K562 (cell line): ENCODE measurements at regions not wholly inside any gene's neighbourhood (a gene's known extent, or its start where the extent isn't known, plus 50 kb on each side); places are given as distances from the start of the nearest gene placed in this dataset.

ENCODE experiments used
- ATAC-seq: fragments of 200-7000 bp; cut with Tn5 transposase; 3 replicates; pipeline ENCODE4 v1.9.1; 2020; ENCODE audit warnings: moderate library complexity
- BruUV-seq: library from RNA; stranded (reverse); fragments of 400-500 nt; replicated peaks from 2 replicates; lab custom pipeline; 2021; lab: Mats Ljungman, UMichigan
- CTCF ChIA-PET: fragments of 300-600 bp; formaldehyde crosslinking; extraction: SDS; loops from one replicate; lab custom pipeline; 2021; ENCODE audit warnings: low intra/inter-chr PET ratio; lab: Yijun Ruan, JAX
- POLR2A ChIA-PET: fragments of 300-600, 350-650 bp; sonication (Branson Sonifier 250); formaldehyde crosslinking; extraction: SDS; loops from one replicate; lab custom pipeline; 2021; ENCODE audit warnings: antibody characterized with exemption, inconsistent platforms; lab: Yijun Ruan, JAX
- DNase-seq, 4 experiments: peaks; one replicate each; pipeline versions ENCODE4 v3.0.0 to v3.0.0-alpha.2; 2011 to 2018; ENCODE audit warnings: low spot score in 3 of 4, mixed read lengths in 3 of 4; ENCODE audit errors: extremely low read depth in 1 of 4
- FAIRE-seq: peaks from 2 replicates; lab custom pipeline; 2011; peaks lifted over from hg19 to GRCh38; lab: Jason Lieb, UNC
- H2AFZ ChIP-seq: 2 replicates; pipeline ENCODE4 v1.6.0; 2011; ENCODE audit warnings: low read depth, low read length, control low read depth, inconsistent platforms
- H3K27ac ChIP-seq: fragments of 200-600 bp; 3 replicates; pipeline ENCODE4 v1.8.0; 2011; ENCODE audit warnings: low read depth, mild to moderate bottlenecking, control low read depth, inconsistent platforms, low read length, moderate library complexity, mixed read lengths; ENCODE audit errors: extremely low read depth
- H3K27me3 ChIP-seq, 2 experiments: fragments of 300-600 bp in 1 of 2; 2 replicates in 1 of 2; 3 replicates in 1 of 2; pipeline versions ENCODE4 v1.6.0 to v1.8.0; 2011; ENCODE audit warnings: inconsistent platforms in 2 of 2, low read length in 2 of 2, mild to moderate bottlenecking in 1 of 2, mixed read lengths in 1 of 2, moderate library complexity in 1 of 2; ENCODE audit not compliant: control insufficient read depth in 2 of 2, insufficient read depth in 2 of 2
- H3K36me3 ChIP-seq: fragments of 300-600 bp; 3 replicates; pipeline ENCODE4 v1.8.0; 2011; ENCODE audit warnings: mild to moderate bottlenecking, low read length, inconsistent platforms; ENCODE audit not compliant: control insufficient read depth, insufficient read depth
- H3K4me1 ChIP-seq, 2 experiments: fragments of 200-600 bp in 1 of 2; replicated peaks in 1 of 2; 2 replicates in 1 of 2; 3 replicates in 1 of 2; pipeline versions ENCODE4 v1.5.1 to v1.8.0; 2011; ENCODE audit warnings: inconsistent platforms in 2 of 2, low read length in 2 of 2, mild to moderate bottlenecking in 1 of 2, mixed read lengths in 1 of 2, moderate library complexity in 1 of 2; ENCODE audit not compliant: control insufficient read depth in 2 of 2, insufficient read depth in 2 of 2
- H3K4me2 ChIP-seq: 2 replicates; pipeline ENCODE4 v1.6.1; 2011; ENCODE audit warnings: low read length, control low read depth, inconsistent platforms, mixed read lengths; ENCODE audit not compliant: insufficient read depth
- H3K4me3 ChIP-seq: fragments of 200-600 bp; sonication (generic), shearing (Covaris generic); 2 replicates; pipeline ENCODE4 v1.5.1; 2016; ENCODE audit warnings: control low read depth, inconsistent platforms
- H3K79me2 ChIP-seq: fragments of 200-600 bp; 3 replicates; pipeline ENCODE4 v1.8.0; 2011; ENCODE audit warnings: low read length, inconsistent platforms; ENCODE audit not compliant: control insufficient read depth, insufficient read depth
- H3K9ac ChIP-seq, 2 experiments: 2 replicates each; pipeline versions ENCODE4 v1.6.0 to v1.6.1; 2011; ENCODE audit warnings: low read depth in 2 of 2, low read length in 2 of 2, control low read depth in 1 of 2, inconsistent platforms in 1 of 2, mild to moderate bottlenecking in 1 of 2, mixed read lengths in 1 of 2; ENCODE audit not compliant: insufficient read depth in 1 of 2
- H3K9me1 ChIP-seq: one replicate; pipeline ENCODE4 v1.6.0; 2011; ENCODE audit warnings: inconsistent platforms, mild to moderate bottlenecking, low read length, moderate library complexity; ENCODE audit not compliant: control insufficient read depth, insufficient read depth
- H3K9me3 ChIP-seq: replicated peaks from 2 replicates; pipeline ENCODE4 v1.5.1; 2011; ENCODE audit warnings: low read depth, low read length, inconsistent platforms; ENCODE audit not compliant: control insufficient read depth, insufficient read depth
- H4K20me1 ChIP-seq: replicated peaks from 2 replicates; pipeline ENCODE4 v1.6.1; 2011; ENCODE audit warnings: low read length, inconsistent platforms, mixed read lengths; ENCODE audit not compliant: control insufficient read depth, insufficient read depth
- CBFA2T2 ChIP-seq: fragments of 450-650 bp; conservative IDR thresholded peaks from 2 replicates; pipeline ENCODE4 v1.6.1; 2017; ENCODE audit warnings: mild to moderate bottlenecking
- CBX8 ChIP-seq: fragments of 200-600 bp; sonication (generic); IDR thresholded peaks from 2 replicates; pipeline ENCODE4 v1.6.1; 2012; ENCODE audit warnings: borderline replicate concordance, mixed run types, low read depth, mild to moderate bottlenecking, moderate library complexity, mixed read lengths, low read length, control low read depth, inconsistent platforms; ENCODE audit not compliant: poor library complexity, severe bottlenecking; ENCODE audit errors: extremely low read depth
- ETV6 ChIP-seq, 3 experiments: fragments of 150-350 bp in 1 of 3; sonication (generic) in 1 of 3; formaldehyde crosslinking in 1 of 3; IDR thresholded peaks; 2 replicates each; pipeline versions ENCODE4 v1.6.1 to v1.8.0; 2014 to 2022; ENCODE audit warnings: borderline replicate concordance in 2 of 3, low read depth in 2 of 3, antibody characterized with exemption in 1 of 3, low read length in 1 of 3, mild to moderate bottlenecking in 1 of 3, missing genetic modification reagents in 1 of 3
- HDAC3 ChIP-seq: fragments of 450-650 bp; IDR thresholded peaks from 2 replicates; pipeline ENCODE4 v1.6.1; 2018; ENCODE audit warnings: borderline replicate concordance, mild to moderate bottlenecking, moderate library complexity; ENCODE audit not compliant: partially characterized antibody
- KDM4B ChIP-seq, 2 experiments: fragments of 450-650 bp in 1 of 2; sonication (generic) in 1 of 2; IDR thresholded peaks; 2 replicates each; pipeline ENCODE4 v1.6.1; 2016 to 2017; ENCODE audit warnings: borderline replicate concordance in 2 of 2, antibody characterized with exemption in 1 of 2, low read depth in 1 of 2, mild to moderate bottlenecking in 1 of 2
- SIRT6 ChIP-seq: IDR thresholded peaks from one replicate; pipeline ENCODE4 v1.6.1; 2012; ENCODE audit warnings: low read depth, mild to moderate bottlenecking, control low read depth, inconsistent platforms, low read length, moderate library complexity
- ZNF3 ChIP-seq: fragments of 250-450 bp; sonication (Bioruptor Pico); IDR thresholded peaks from 2 replicates; pipeline ENCODE4 v1.5.0; 2021; ENCODE audit warnings: mild to moderate bottlenecking, moderate library complexity
- in situ Hi-C: fragments of 300-500 bp; cut with MboI; formaldehyde crosslinking; loops from 4 replicates; pipeline ENCODE4 v1.15.0; 2018; ENCODE audit warnings: inconsistent platforms, mixed read lengths
- intact Hi-C: fragments of 100-400 bp; cut with micrococcal nuclease; formaldehyde crosslinking; loops from 2 replicates; pipeline ENCODE4 v1.14.2; 2022
- TF ChIP-seq, protein P1 (sequence below), 2 experiments: fragments of 450-650 bp; formaldehyde crosslinking in 1 of 2; IDR thresholded peaks; 2 replicates each; pipeline versions ENCODE4 v1.4.0 to v1.6.1; 2014 to 2020; ENCODE audit warnings: mild to moderate bottlenecking in 2 of 2, borderline replicate concordance in 1 of 2, low read depth in 1 of 2
- TF ChIP-seq, protein P2 (sequence below): sonication (generic); formaldehyde crosslinking; IDR thresholded peaks from 2 replicates; pipeline ENCODE4 v1.8.0; 2023; ENCODE audit warnings: mild to moderate bottlenecking, missing genetic modification reagents

DNA sequence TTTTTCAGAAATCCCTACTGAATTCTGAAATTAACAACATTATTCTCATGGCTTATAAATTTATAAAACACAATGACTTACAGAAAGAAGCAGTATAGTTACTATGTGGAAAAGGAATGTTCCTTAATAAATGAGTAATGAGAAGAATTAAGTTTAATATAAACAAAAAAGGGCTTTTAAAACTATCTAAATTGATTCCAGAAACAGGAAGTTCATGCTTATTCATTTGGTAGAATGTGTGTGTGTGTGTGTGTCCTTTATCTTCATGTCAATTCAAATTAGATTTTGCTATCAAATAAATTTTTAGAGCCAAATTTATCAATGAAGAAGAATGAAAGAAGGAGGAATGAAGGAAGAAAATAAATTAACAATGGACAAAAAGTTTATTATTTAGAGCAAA is 440.8 kb upstream of the LRRTM4 start:
- ChIA-PET CTCF (no interaction called here), POLR2A (interaction anchor here (1.2 kb wide), 1 partner anchor 36 kb away, joined by 3 read pairs; no protein-coding TSS in a partner anchor)
- Histone ChIP-seq H3K4me1 (no peaks in the 10 kb centered on the region), H3K27me3 (no peaks in the 10 kb centered on the region), H3K4me2 (no peak overlapping the region), H2AFZ (no peak overlapping the region), H3K9ac (no peak overlapping the region), H3K79me2 (no peaks in the 10 kb centered on the region), H3K9me3 (no peaks in the 10 kb centered on the region), H3K27ac (no peak overlapping the region), H3K9me1 (no peaks in the 10 kb centered on the region), H4K20me1 (no peaks in the 10 kb centered on the region), H3K36me3 (no peaks in the 10 kb centered on the region), H3K4me3 (no peak overlapping the region)
- ATAC-seq, result no peak
- no TSS peak for BruUV-seq
- FAIRE-seq, result no peak
- DNase-seq, result no peak
- in situ Hi-C loops (no loop called here), intact Hi-C loops (no loop called here)
- TF ChIP-seq, protein P1, sequence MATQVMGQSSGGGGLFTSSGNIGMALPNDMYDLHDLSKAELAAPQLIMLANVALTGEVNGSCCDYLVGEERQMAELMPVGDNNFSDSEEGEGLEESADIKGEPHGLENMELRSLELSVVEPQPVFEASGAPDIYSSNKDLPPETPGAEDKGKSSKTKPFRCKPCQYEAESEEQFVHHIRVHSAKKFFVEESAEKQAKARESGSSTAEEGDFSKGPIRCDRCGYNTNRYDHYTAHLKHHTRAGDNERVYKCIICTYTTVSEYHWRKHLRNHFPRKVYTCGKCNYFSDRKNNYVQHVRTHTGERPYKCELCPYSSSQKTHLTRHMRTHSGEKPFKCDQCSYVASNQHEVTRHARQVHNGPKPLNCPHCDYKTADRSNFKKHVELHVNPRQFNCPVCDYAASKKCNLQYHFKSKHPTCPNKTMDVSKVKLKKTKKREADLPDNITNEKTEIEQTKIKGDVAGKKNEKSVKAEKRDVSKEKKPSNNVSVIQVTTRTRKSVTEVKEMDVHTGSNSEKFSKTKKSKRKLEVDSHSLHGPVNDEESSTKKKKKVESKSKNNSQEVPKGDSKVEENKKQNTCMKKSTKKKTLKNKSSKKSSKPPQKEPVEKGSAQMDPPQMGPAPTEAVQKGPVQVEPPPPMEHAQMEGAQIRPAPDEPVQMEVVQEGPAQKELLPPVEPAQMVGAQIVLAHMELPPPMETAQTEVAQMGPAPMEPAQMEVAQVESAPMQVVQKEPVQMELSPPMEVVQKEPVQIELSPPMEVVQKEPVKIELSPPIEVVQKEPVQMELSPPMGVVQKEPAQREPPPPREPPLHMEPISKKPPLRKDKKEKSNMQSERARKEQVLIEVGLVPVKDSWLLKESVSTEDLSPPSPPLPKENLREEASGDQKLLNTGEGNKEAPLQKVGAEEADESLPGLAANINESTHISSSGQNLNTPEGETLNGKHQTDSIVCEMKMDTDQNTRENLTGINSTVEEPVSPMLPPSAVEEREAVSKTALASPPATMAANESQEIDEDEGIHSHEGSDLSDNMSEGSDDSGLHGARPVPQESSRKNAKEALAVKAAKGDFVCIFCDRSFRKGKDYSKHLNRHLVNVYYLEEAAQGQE (IDR thresholded peaks at IDR 0.05; ENCODE audit: borderline replicate concordance), result no peak
- TF ChIP-seq, protein P1 (CRISPR knock-in tag; IDR thresholded peaks at IDR 0.05; ENCODE audit: low read depth), result no peak
- TF ChIP-seq ETV6 (IDR thresholded peaks at IDR 0.05; ENCODE audit: borderline replicate concordance in 1 of 2, low read depth in 2 of 2, low read length in 1 of 2) (no peak), ETV6 (CRISPR knock-in tag; IDR thresholded peaks at IDR 0.05; ENCODE audit: borderline replicate concordance) (no peak), ZNF3 (CRISPR knock-in tag) (no peak), CBFA2T2 (no peak), SIRT6 (no peak), CBX8 (no peak), KDM4B (IDR thresholded peaks at IDR 0.05; ENCODE audit: borderline replicate concordance in 2 of 2, low read depth in 1 of 2) (no peak), HDAC3 (no peak)
- TF ChIP-seq, protein P2, sequence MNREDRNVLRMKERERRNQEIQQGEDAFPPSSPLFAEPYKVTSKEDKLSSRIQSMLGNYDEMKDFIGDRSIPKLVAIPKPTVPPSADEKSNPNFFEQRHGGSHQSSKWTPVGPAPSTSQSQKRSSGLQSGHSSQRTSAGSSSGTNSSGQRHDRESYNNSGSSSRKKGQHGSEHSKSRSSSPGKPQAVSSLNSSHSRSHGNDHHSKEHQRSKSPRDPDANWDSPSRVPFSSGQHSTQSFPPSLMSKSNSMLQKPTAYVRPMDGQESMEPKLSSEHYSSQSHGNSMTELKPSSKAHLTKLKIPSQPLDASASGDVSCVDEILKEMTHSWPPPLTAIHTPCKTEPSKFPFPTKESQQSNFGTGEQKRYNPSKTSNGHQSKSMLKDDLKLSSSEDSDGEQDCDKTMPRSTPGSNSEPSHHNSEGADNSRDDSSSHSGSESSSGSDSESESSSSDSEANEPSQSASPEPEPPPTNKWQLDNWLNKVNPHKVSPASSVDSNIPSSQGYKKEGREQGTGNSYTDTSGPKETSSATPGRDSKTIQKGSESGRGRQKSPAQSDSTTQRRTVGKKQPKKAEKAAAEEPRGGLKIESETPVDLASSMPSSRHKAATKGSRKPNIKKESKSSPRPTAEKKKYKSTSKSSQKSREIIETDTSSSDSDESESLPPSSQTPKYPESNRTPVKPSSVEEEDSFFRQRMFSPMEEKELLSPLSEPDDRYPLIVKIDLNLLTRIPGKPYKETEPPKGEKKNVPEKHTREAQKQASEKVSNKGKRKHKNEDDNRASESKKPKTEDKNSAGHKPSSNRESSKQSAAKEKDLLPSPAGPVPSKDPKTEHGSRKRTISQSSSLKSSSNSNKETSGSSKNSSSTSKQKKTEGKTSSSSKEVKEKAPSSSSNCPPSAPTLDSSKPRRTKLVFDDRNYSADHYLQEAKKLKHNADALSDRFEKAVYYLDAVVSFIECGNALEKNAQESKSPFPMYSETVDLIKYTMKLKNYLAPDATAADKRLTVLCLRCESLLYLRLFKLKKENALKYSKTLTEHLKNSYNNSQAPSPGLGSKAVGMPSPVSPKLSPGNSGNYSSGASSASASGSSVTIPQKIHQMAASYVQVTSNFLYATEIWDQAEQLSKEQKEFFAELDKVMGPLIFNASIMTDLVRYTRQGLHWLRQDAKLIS (CRISPR knock-in tag), result no peak
